Mesenchymal stem cell (in vitro differentiated cells and primary cell): ENCODE measurements at regions not wholly inside any gene's neighbourhood (a gene's known extent, or its start where the extent isn't known, plus 50 kb on each side); places are given as distances from the start of the nearest gene placed in this dataset. TPM values are rescaled to one million over a fixed set of nuclear protein-coding genes. Genes with fewer than 3 reads are reported as not detected.

Experiments used
- DNase-seq: peaks from one replicate; pipeline ENCODE4 v3.0.0-alpha.2; 2013
- H2AFZ ChIP-seq: one replicate; pipeline ENCODE4 v1.6.1; 2013; ENCODE audit warnings: low read depth, mild to moderate bottlenecking, control low read depth, inconsistent platforms, low read length, moderate library complexity
- H2AK5ac ChIP-seq: 2 replicates; pipeline ENCODE4 v1.6.1; 2013; ENCODE audit warnings: low read length, moderate library complexity, mild to moderate bottlenecking, inconsistent platforms; ENCODE audit not compliant: severe bottlenecking
- H2BK120ac ChIP-seq: one replicate; pipeline ENCODE4 v1.6.1; 2013; ENCODE audit warnings: low read depth, mild to moderate bottlenecking, inconsistent platforms, low read length, moderate library complexity
- H2BK12ac ChIP-seq, 2 experiments: one replicate each; pipeline ENCODE4 v1.6.1; 2013; ENCODE audit warnings: inconsistent platforms in 2 of 2, low read length in 2 of 2, mild to moderate bottlenecking in 2 of 2, moderate library complexity in 2 of 2, control low read depth in 1 of 2
- H2BK15ac ChIP-seq: one replicate; pipeline ENCODE4 v1.6.1; 2013; ENCODE audit warnings: mild to moderate bottlenecking, low read depth, inconsistent platforms; ENCODE audit not compliant: poor library complexity, severe bottlenecking
- H2BK5ac ChIP-seq: 2 replicates; pipeline ENCODE4 v1.6.1; 2013; ENCODE audit warnings: low read depth, mild to moderate bottlenecking, low read length, control low read depth, inconsistent platforms; ENCODE audit not compliant: poor library complexity, severe bottlenecking
- H3K14ac ChIP-seq, 2 experiments: one replicate each; pipeline ENCODE4 v1.6.1; 2013; ENCODE audit warnings: inconsistent platforms in 2 of 2, low read length in 2 of 2, control low read depth in 1 of 2, mild to moderate bottlenecking in 1 of 2, moderate library complexity in 1 of 2
- H3K18ac ChIP-seq, 2 experiments: one replicate each; pipeline ENCODE4 v1.6.1; 2013; ENCODE audit warnings: inconsistent platforms in 2 of 2, low read length in 2 of 2, control low read depth in 1 of 2, low read depth in 1 of 2, mild to moderate bottlenecking in 1 of 2
- H3K23ac ChIP-seq, 2 experiments: one replicate each; pipeline ENCODE4 v1.6.1; 2013; ENCODE audit warnings: inconsistent platforms in 2 of 2, low read length in 2 of 2, mild to moderate bottlenecking in 2 of 2, moderate library complexity in 2 of 2, control low read depth in 1 of 2
- H3K27ac ChIP-seq: 2 replicates; pipeline ENCODE4 v1.5.1; 2013; ENCODE audit warnings: mild to moderate bottlenecking, moderate library complexity, low read length, control low read depth, inconsistent platforms; ENCODE audit not compliant: poor library complexity, severe bottlenecking
- H3K27me3 ChIP-seq, 2 experiments: 2 replicates each; pipeline versions ENCODE4 v1.6.1 to v1.7.0; 2013; ENCODE audit warnings: low read length in 2 of 2, mild to moderate bottlenecking in 2 of 2, moderate library complexity in 2 of 2, control low read depth in 1 of 2, inconsistent platforms in 1 of 2; ENCODE audit not compliant: control insufficient read depth in 1 of 2, insufficient read depth in 1 of 2
- H3K36me3 ChIP-seq, 2 experiments: 2 replicates each; pipeline versions ENCODE4 v1.6.1 to v1.7.0; 2013; ENCODE audit warnings: low read length in 2 of 2, control low read depth in 1 of 2, inconsistent platforms in 1 of 2, low read depth in 1 of 2, mild to moderate bottlenecking in 1 of 2; ENCODE audit not compliant: insufficient read depth in 2 of 2, control insufficient read depth in 1 of 2
- H3K4ac ChIP-seq, 2 experiments: one replicate each; pipeline ENCODE4 v1.6.1; 2013; ENCODE audit warnings: inconsistent platforms in 2 of 2, low read length in 2 of 2, mild to moderate bottlenecking in 2 of 2, moderate library complexity in 2 of 2, control low read depth in 1 of 2, low read depth in 1 of 2
- H3K4me1 ChIP-seq: 2 replicates; pipeline ENCODE4 v1.6.1; 2013; ENCODE audit warnings: low read depth, low read length, control low read depth; ENCODE audit not compliant: control insufficient read depth, insufficient read depth
- H3K4me2 ChIP-seq: 2 replicates; pipeline ENCODE4 v1.6.1; 2013; ENCODE audit warnings: low read length, mild to moderate bottlenecking, inconsistent platforms; ENCODE audit not compliant: poor library complexity, severe bottlenecking
- H3K4me3 ChIP-seq, 2 experiments: 2 replicates each; pipeline versions ENCODE4 v1.5.1 to v1.7.0; 2013; ENCODE audit warnings: low read length in 2 of 2, mild to moderate bottlenecking in 2 of 2, control low read depth in 1 of 2, low read depth in 1 of 2; ENCODE audit not compliant: insufficient read depth in 1 of 2
- H3K79me1 ChIP-seq: replicated peaks from 2 replicates; pipeline ENCODE4 v1.6.1; 2013; ENCODE audit warnings: mild to moderate bottlenecking, control low read depth, low read length, inconsistent platforms; ENCODE audit not compliant: poor library complexity, severe bottlenecking
- H3K9ac ChIP-seq: 2 replicates; pipeline ENCODE4 v1.7.0; 2013; ENCODE audit warnings: mild to moderate bottlenecking, low read length, moderate library complexity
- H3K9me3 ChIP-seq: 2 replicates; pipeline ENCODE4 v1.7.0; 2013; ENCODE audit warnings: mild to moderate bottlenecking, low read length; ENCODE audit not compliant: control insufficient read depth
- H4K8ac ChIP-seq: one replicate; pipeline ENCODE4 v1.6.1; 2013; ENCODE audit warnings: inconsistent platforms, mild to moderate bottlenecking, low read length, moderate library complexity
- H4K91ac ChIP-seq: one replicate; pipeline ENCODE4 v1.6.1; 2013; ENCODE audit warnings: mild to moderate bottlenecking, low read length, inconsistent platforms
- WGBS: methylation state at CpG from one replicate; pipeline ENCODE4 v1.1.7; 2013; ENCODE audit warnings: mixed read lengths; 5-methylcytosine and 5-hydroxymethylcytosine counted together
- small RNA-seq: library from polyadenylated mRNA; stranded (forward); fragments of <200 nt; extraction: miRNeasy Mini kit (QIAGEN cat#:217004); gene quantifications from one replicate; pipeline ENCODE3, GENCODE V24; 2013; ENCODE audit warnings: low read depth

- H3K18ac ChIP-seq: no peak overlapping the region
Observed at GRCh38 chr2:41997561-41997960, 50.3 kb upstream of the PKDCC start.

More at GRCh38 chr2:41997561-41997960, 50.3 kb upstream of the PKDCC start:
- Histone ChIP-seq H2AK5ac (no peak overlapping the region), H2BK12ac (no peak overlapping the region), H3K4me1 (no peaks in the 10 kb centered on the region), H4K91ac (no peak overlapping the region), H3K9ac (no peak overlapping the region), H2BK120ac (no peak overlapping the region), H3K27me3 (peaks cover 0 to 12% of the 10 kb centered on the region in 2 experiments), H3K9me3 (no peaks in the 10 kb centered on the region), H3K23ac (no peak overlapping the region), H3K79me1 (no peaks in the 10 kb centered on the region), H4K8ac (no peak overlapping the region), H3K14ac (no peak overlapping the region), H3K27ac (no peak overlapping the region), H3K4me2 (no peak overlapping the region), H3K36me3 (no peaks in the 10 kb centered on the region), H2AFZ (no peak overlapping the region), H2BK5ac (no peak overlapping the region), H2BK15ac (no peak overlapping the region), H3K4ac (no peak overlapping the region), H3K4me3 (no peak overlapping the region)
- DNase-seq: no peak
- WGBS: 95% methylated on average over 4 of the region's 4 CpGs

Small RNA genes in the stretch of these regions (small RNA-seq; reads per million reads assigned to genes)
- gene RF00019 (not detected), gene RNU4-63P (not detected)
